Gastrocnemius medialis (tissue), 4 donors: ENCODE measurements at regions not wholly inside any gene's neighbourhood (a gene's known extent, or its start where the extent isn't known, plus 50 kb on each side); places are given as distances from the start of the nearest gene placed in this dataset.

ENCODE experiments used
- CTCF ChIP-seq, 5 experiments: fragments of 450-650 bp in 3 of 5; fragments of 200-600 bp in 2 of 5; sonication (generic) in 2 of 5; IDR thresholded peaks in 4 of 5; conservative IDR thresholded peaks in 1 of 5; 1 replicate in 4 of 5; 2 replicates in 1 of 5; pipeline ENCODE4 v1.5.1; 2016 to 2019; ENCODE audit warnings: antibody characterized with exemption in 5 of 5, mild to moderate bottlenecking in 3 of 5, moderate library complexity in 3 of 5
- POLR2A ChIP-seq, 2 donors: fragments of 450-650 bp; IDR thresholded peaks; one replicate each; pipeline ENCODE4 v1.6.1; 2017; ENCODE audit warnings: antibody characterized with exemption in 2 of 2, mild to moderate bottlenecking in 2 of 2, moderate library complexity in 2 of 2

- TF ChIP-seq CTCF (IDR thresholded peaks at IDR 0.05 in 4 of 5, conservative IDR thresholded peaks at IDR 0.05 in 1 of 5) = no peak
- no peak for TF ChIP-seq POLR2A (IDR thresholded peaks at IDR 0.05)
Measured at GRCh38 chr6:112560651-112561050, 213.5 kb downstream of the RFPL4B start.
